ENCODE measurements at regions not wholly inside any gene's neighbourhood (a gene's known extent, or its start where the extent isn't known, plus 50 kb on each side); places are given as distances from the start of the nearest gene placed in this dataset.

GRCh38 chr13:79663435-79663834 lies 182.5 kb downstream of the NDFIP2 start:
- Histone ChIP-seq H3K27me3 (ENCODE audit: control insufficient read depth in 2 of 2, insufficient read depth in 1 of 2, low read length in 1 of 2) (no peaks in the 10 kb centered on the region), H3K4me1 (ENCODE audit: control insufficient read depth in 2 of 2, insufficient read depth in 2 of 2, low read length in 2 of 2) (peaks cover 0 to 3% of the 10 kb centered on the region in 2 donors), H3K4me3 (ENCODE audit: low read length in 2 of 2) (no peak overlapping the region), H3K27ac (ENCODE audit: low read depth in 1 of 2, low read length in 1 of 2) (no peak overlapping the region), H3K9me3 (ENCODE audit: control insufficient read depth in 2 of 2, insufficient read depth in 1 of 2, low read length in 1 of 2) (no peaks in the 10 kb centered on the region), H3K36me3 (ENCODE audit: control insufficient read depth in 2 of 2, insufficient read depth in 2 of 2, low read length in 1 of 2) (no peaks in the 10 kb centered on the region)
- WGBS, result 96% methylated on average over 2 of the region's 2 CpGs
- DNase-seq (ENCODE audit: low read depth in 6 of 9, low spot score in 9 of 9), result no peak

- H3K27me3 ChIP-seq (ENCODE audit: control insufficient read depth in 2 of 2, insufficient read depth in 1 of 2, low read length in 1 of 2), result no peaks in the 10 kb centered on the region
- DNase-seq (ENCODE audit: low read depth in 6 of 9, low spot score in 9 of 9), result peak in 1 of 9 donors; percentile 18
- H3K36me3 ChIP-seq (ENCODE audit: control insufficient read depth in 2 of 2, insufficient read depth in 2 of 2, low read length in 1 of 2), result no peaks in the 10 kb centered on the region
- no peak overlapping the region for H3K4me3 ChIP-seq (ENCODE audit: low read length in 2 of 2)
- H3K9me3 ChIP-seq (ENCODE audit: control insufficient read depth in 2 of 2, insufficient read depth in 1 of 2, low read length in 1 of 2), result no peaks in the 10 kb centered on the region
- 41% methylated on average over 3 of the region's 3 CpGs for WGBS
- peaks cover 0 to 5% of the 10 kb centered on the region in 2 donors for H3K4me1 ChIP-seq (ENCODE audit: control insufficient read depth in 2 of 2, insufficient read depth in 2 of 2, low read length in 2 of 2)
- no peak overlapping the region for H3K27ac ChIP-seq (ENCODE audit: low read depth in 1 of 2, low read length in 1 of 2)
These were observed 181.9 kb downstream of the NDFIP2 start for GRCh38 chr13:79662882-79663281.

GRCh38 chr13:79660361-79660760 lies 179.4 kb downstream of the NDFIP2 start:
- no peak for DNase-seq (ENCODE audit: low read depth in 6 of 9, low spot score in 9 of 9)
- WGBS, result 86% methylated on average over 3 of the region's 3 CpGs
- H3K27me3 ChIP-seq (ENCODE audit: control insufficient read depth in 2 of 2, insufficient read depth in 1 of 2, low read length in 1 of 2), result no peaks in the 10 kb centered on the region
- no peaks in the 10 kb centered on the region for H3K36me3 ChIP-seq (ENCODE audit: control insufficient read depth in 2 of 2, insufficient read depth in 2 of 2, low read length in 1 of 2)
- H3K4me3 ChIP-seq (ENCODE audit: low read length in 2 of 2), result no peak overlapping the region
- no peaks in the 10 kb centered on the region for H3K9me3 ChIP-seq (ENCODE audit: control insufficient read depth in 2 of 2, insufficient read depth in 1 of 2, low read length in 1 of 2)
- peaks cover 0 to 5% of the 10 kb centered on the region in 2 donors for H3K4me1 ChIP-seq (ENCODE audit: control insufficient read depth in 2 of 2, insufficient read depth in 2 of 2, low read length in 2 of 2)
- H3K27ac ChIP-seq (ENCODE audit: low read depth in 1 of 2, low read length in 1 of 2), result no peak overlapping the region

GRCh38 chr13:79659121-79659521 lies 178.2 kb downstream of the NDFIP2 start:
- H3K36me3 ChIP-seq (ENCODE audit: control insufficient read depth in 2 of 2, insufficient read depth in 2 of 2, low read length in 1 of 2), result no peaks in the 10 kb centered on the region
- no peak overlapping the region for H3K27ac ChIP-seq (ENCODE audit: low read depth in 1 of 2, low read length in 1 of 2)
- no peaks in the 10 kb centered on the region for H3K27me3 ChIP-seq (ENCODE audit: control insufficient read depth in 2 of 2, insufficient read depth in 1 of 2, low read length in 1 of 2)
- 85% methylated on average over 5 of the region's 5 CpGs for WGBS
- no peaks in the 10 kb centered on the region for H3K9me3 ChIP-seq (ENCODE audit: control insufficient read depth in 2 of 2, insufficient read depth in 1 of 2, low read length in 1 of 2)
- H3K4me1 ChIP-seq (ENCODE audit: control insufficient read depth in 2 of 2, insufficient read depth in 2 of 2, low read length in 2 of 2), result peaks cover 0 to 5% of the 10 kb centered on the region in 2 donors
- H3K4me3 ChIP-seq (ENCODE audit: low read length in 2 of 2), result no peak overlapping the region
- peak in 1 of 9 donors; percentile 23 for DNase-seq (ENCODE audit: low read depth in 6 of 9, low spot score in 9 of 9)

- Histone ChIP-seq H3K4me3 (ENCODE audit: low read length in 2 of 2) (no peak overlapping the region), H3K4me1 (ENCODE audit: control insufficient read depth in 2 of 2, insufficient read depth in 2 of 2, low read length in 2 of 2) (peaks cover 0 to 5% of the 10 kb centered on the region in 2 donors), H3K27ac (ENCODE audit: low read depth in 1 of 2, low read length in 1 of 2) (no peak overlapping the region), H3K9me3 (ENCODE audit: control insufficient read depth in 2 of 2, insufficient read depth in 1 of 2, low read length in 1 of 2) (no peaks in the 10 kb centered on the region), H3K36me3 (ENCODE audit: control insufficient read depth in 2 of 2, insufficient read depth in 2 of 2, low read length in 1 of 2) (no peaks in the 10 kb centered on the region), H3K27me3 (ENCODE audit: control insufficient read depth in 2 of 2, insufficient read depth in 1 of 2, low read length in 1 of 2) (no peaks in the 10 kb centered on the region)
- no peak for DNase-seq (ENCODE audit: low read depth in 6 of 9, low spot score in 9 of 9)
- WGBS, result 94% methylated on average over 3 of the region's 3 CpGs
These were observed 177.5 kb downstream of the NDFIP2 start for GRCh38 chr13:79658333-79658975.

- peaks cover 0 to 5% of the 10 kb centered on the region in 2 donors for H3K4me1 ChIP-seq (ENCODE audit: control insufficient read depth in 2 of 2, insufficient read depth in 2 of 2, low read length in 2 of 2)
- no peaks in the 10 kb centered on the region for H3K9me3 ChIP-seq (ENCODE audit: control insufficient read depth in 2 of 2, insufficient read depth in 1 of 2, low read length in 1 of 2)
- no peak for DNase-seq (ENCODE audit: low read depth in 6 of 9, low spot score in 9 of 9)
- WGBS, result 96% methylated on average over 2 of the region's 2 CpGs
- H3K27me3 ChIP-seq (ENCODE audit: control insufficient read depth in 2 of 2, insufficient read depth in 1 of 2, low read length in 1 of 2), result no peaks in the 10 kb centered on the region
- H3K27ac ChIP-seq (ENCODE audit: low read depth in 1 of 2, low read length in 1 of 2), result no peak overlapping the region
- no peak overlapping the region for H3K4me3 ChIP-seq (ENCODE audit: low read length in 2 of 2)
- no peaks in the 10 kb centered on the region for H3K36me3 ChIP-seq (ENCODE audit: control insufficient read depth in 2 of 2, insufficient read depth in 2 of 2, low read length in 1 of 2)
These were observed 174.6 kb downstream of the NDFIP2 start for GRCh38 chr13:79655509-79655908.

- Histone ChIP-seq H3K4me3 (ENCODE audit: low read length in 2 of 2) (no peak overlapping the region), H3K27ac (ENCODE audit: low read depth in 1 of 2, low read length in 1 of 2) (no peak overlapping the region), H3K36me3 (ENCODE audit: control insufficient read depth in 2 of 2, insufficient read depth in 2 of 2, low read length in 1 of 2) (no peaks in the 10 kb centered on the region), H3K9me3 (ENCODE audit: control insufficient read depth in 2 of 2, insufficient read depth in 1 of 2, low read length in 1 of 2) (no peaks in the 10 kb centered on the region), H3K27me3 (ENCODE audit: control insufficient read depth in 2 of 2, insufficient read depth in 1 of 2, low read length in 1 of 2) (no peaks in the 10 kb centered on the region), H3K4me1 (ENCODE audit: control insufficient read depth in 2 of 2, insufficient read depth in 2 of 2, low read length in 2 of 2) (peaks cover 0 to 5% of the 10 kb centered on the region in 2 donors)
- DNase-seq (ENCODE audit: low read depth in 6 of 9, low spot score in 9 of 9), result no peak
These were observed 173.6 kb downstream of the NDFIP2 start for GRCh38 chr13:79654520-79654919.

- DNase-seq (ENCODE audit: low read depth in 6 of 9, low spot score in 9 of 9), result no peak
- H3K27me3 ChIP-seq (ENCODE audit: control insufficient read depth in 2 of 2, insufficient read depth in 1 of 2, low read length in 1 of 2), result no peaks in the 10 kb centered on the region
- H3K27ac ChIP-seq (ENCODE audit: low read depth in 1 of 2, low read length in 1 of 2), result no peak overlapping the region
- 93% methylated on average over 4 of the region's 4 CpGs for WGBS
- no peak overlapping the region for H3K4me3 ChIP-seq (ENCODE audit: low read length in 2 of 2)
- no peaks in the 10 kb centered on the region for H3K9me3 ChIP-seq (ENCODE audit: control insufficient read depth in 2 of 2, insufficient read depth in 1 of 2, low read length in 1 of 2)
- H3K36me3 ChIP-seq (ENCODE audit: control insufficient read depth in 2 of 2, insufficient read depth in 2 of 2, low read length in 1 of 2), result no peaks in the 10 kb centered on the region
- H3K4me1 ChIP-seq (ENCODE audit: control insufficient read depth in 2 of 2, insufficient read depth in 2 of 2, low read length in 2 of 2), result no peaks in the 10 kb centered on the region
These were observed 169.7 kb downstream of the NDFIP2 start for GRCh38 chr13:79650688-79651087.

GRCh38 chr13:79648191-79648590 lies 167.2 kb downstream of the NDFIP2 start:
- H3K27ac ChIP-seq (ENCODE audit: low read depth in 1 of 2, low read length in 1 of 2), result no peak overlapping the region
- WGBS, result 92% methylated on average over 1 of the region's 1 CpG
- no peaks in the 10 kb centered on the region for H3K27me3 ChIP-seq (ENCODE audit: control insufficient read depth in 2 of 2, insufficient read depth in 1 of 2, low read length in 1 of 2)
- no peak overlapping the region for H3K4me3 ChIP-seq (ENCODE audit: low read length in 2 of 2)
- H3K4me1 ChIP-seq (ENCODE audit: control insufficient read depth in 2 of 2, insufficient read depth in 2 of 2, low read length in 2 of 2), result no peaks in the 10 kb centered on the region
- H3K36me3 ChIP-seq (ENCODE audit: control insufficient read depth in 2 of 2, insufficient read depth in 2 of 2, low read length in 1 of 2), result no peaks in the 10 kb centered on the region
- DNase-seq (ENCODE audit: low read depth in 6 of 9, low spot score in 9 of 9), result no peak
- H3K9me3 ChIP-seq (ENCODE audit: control insufficient read depth in 2 of 2, insufficient read depth in 1 of 2, low read length in 1 of 2), result no peaks in the 10 kb centered on the region

Data from thymus (tissue), 11 donors.